IPS DF 19.7 (cell line): ENCODE measurements at regions not wholly inside any gene's neighbourhood (a gene's known extent, or its start where the extent isn't known, plus 50 kb on each side); places are given as distances from the start of the nearest gene placed in this dataset.
"Not testable (repeated sequence)": the region's sequence is repeated elsewhere in the genome, so short reads cannot be mapped to it uniquely, and the experiment has no call there.

Source experiments
- DNase-seq: peaks from one replicate; pipeline ENCODE4 v3.0.0-alpha.2; 2013; ENCODE audit warnings: low read depth, low spot score

GRCh38 chr4:28466886-28467285 is 1606.2 kb downstream of the STIM2 start:
- not testable (repeated sequence) for DNase-seq

DNA sequence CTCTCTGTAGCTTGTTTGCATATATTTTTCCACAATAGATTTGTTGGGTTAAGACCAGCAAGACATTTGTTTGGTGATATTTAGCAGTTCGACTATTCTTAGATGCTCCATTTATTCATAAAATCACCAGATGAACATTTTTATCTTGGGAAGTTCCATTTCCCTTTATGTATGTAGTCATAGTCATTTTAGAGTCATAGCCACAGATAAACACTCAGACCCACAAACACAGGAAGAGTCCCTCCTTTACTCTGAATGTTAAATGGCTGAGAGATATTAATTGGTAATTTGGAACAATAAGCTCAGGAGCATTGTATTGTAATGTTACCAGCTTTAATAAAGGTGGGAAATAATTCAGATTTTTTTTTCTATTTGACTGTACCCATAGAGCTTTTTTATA is 1608.7 kb downstream of the STIM2 start:
- DNase-seq = no peak

DNA sequence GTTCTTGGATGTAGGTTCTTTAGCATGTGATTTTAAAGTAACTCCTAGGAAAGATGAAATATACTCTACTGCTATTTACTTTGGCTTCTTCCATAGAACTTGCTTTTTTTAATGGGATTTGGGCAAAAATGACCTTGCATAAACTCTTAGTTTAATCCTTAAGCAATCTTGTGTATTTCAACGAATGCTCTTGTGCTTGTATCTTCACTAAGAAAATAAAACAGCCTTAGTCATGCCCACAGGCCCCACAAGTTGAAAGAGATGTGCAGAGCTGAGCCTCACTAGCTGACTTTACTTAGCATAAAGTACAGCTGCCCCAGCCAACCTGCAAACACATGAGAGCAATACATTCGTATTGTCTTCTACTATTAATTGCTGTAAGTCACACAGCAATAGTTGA is 1609.2 kb downstream of the STIM2 start:
- no peak for DNase-seq

- no peak for DNase-seq
Measured at GRCh38 chr4:28475381-28475780, 1614.7 kb downstream of the STIM2 start.

DNA sequence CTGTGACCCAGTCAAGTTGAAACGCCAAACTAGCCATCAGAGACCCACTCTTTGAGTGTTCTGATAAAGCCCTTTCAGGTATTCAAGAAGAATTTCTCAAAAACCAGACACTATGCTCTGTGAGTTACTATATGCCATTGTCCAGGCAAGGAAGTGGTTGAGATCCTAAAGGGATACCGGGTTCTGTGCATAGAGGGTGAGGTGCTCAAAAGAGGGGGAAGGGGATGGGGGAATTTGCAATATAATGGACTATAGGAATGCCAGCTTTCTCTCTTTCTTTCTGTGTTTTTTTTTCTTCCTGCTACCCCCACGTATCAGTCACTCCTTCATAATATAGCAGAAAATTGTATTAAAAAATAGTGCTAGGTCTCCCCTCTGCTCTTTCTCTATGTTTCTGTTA is 1619.0 kb downstream of the STIM2 start:
- no peak for DNase-seq

GRCh38 chr4:28481565-28481964 is 1620.9 kb downstream of the STIM2 start:
- no peak for DNase-seq

- no peak for DNase-seq
Measured at GRCh38 chr4:28482580-28483270, 1622.1 kb downstream of the STIM2 start.

DNA sequence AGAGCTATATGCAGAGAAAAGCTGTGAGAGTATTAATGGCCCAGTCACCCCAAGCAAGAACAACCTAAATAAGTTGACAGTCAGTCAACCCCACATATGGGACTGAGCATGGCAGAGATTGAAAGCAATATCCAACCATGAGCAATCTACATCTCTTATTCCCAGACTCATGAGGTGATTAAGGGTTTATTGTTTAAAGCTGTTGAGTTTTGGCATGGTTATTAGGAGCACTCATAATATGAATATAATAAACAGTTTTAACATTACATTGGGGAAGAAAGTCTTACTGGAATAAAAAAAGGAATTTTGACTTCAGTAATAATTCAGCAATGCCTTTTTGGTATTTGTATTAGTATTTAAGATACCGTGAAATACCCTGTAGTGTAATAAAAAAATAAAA is 1627.4 kb downstream of the STIM2 start:
- no peak for DNase-seq

GRCh38 chr4:28490669-28491068 is 1630.0 kb downstream of the STIM2 start:
- no peak for DNase-seq

GRCh38 chr4:28505064-28505463 is 1644.4 kb downstream of the STIM2 start:
- DNase-seq = no peak

- no peak for DNase-seq
Measured at GRCh38 chr4:28508636-28509035, 1648.0 kb downstream of the STIM2 start.

GRCh38 chr4:28514766-28515165 is 1654.1 kb downstream of the STIM2 start:
- DNase-seq = not testable (repeated sequence)

DNA sequence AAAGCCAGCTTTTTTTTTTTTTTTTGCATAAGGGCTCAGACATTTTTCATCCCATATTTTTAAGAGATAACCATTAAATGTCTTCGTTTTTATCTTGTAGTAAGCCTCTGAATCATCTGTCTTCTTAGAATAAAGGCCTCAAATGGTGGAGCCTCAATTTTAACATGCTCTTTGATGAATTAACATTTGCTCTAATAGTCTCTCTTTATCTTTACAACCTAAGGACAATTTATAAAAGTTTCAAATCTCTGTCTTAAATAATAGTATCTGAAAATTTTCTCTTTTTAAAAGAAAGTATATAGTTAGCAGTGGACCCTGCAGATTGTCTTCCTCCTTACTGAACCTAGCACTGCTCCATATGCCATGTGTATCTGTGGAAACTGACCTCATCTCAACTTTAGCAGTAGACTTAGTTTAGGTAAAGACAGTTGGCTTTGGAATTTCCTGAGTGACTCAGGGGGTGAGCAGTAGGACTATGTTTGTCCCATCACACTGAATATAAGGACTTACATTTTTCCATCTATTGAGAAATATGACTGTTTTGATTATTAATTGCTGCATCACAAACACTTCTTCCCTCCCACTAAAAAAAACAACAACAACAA is 1658.0 kb downstream of the STIM2 start:
- DNase-seq = no peak

GRCh38 chr4:28523681-28524190 is 1663.1 kb downstream of the STIM2 start:
- DNase-seq = no peak

DNA sequence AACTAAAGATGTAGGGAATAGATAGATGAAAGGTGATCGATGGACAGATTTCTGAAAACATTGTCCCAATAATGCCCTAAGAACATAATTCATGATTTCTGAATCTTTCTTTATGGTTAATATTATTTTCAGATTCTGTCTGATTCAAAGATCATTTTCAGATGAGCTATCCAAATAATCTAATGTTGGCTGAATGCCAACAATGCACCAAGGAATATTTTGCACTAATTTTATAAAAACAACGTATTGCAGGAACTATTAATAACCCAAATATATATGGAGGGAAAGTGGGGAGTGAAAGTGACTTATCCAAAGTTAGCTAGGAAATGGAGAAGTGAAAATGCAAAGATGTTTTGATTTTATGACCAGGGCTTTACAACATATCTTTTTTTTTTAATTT is 1675.5 kb downstream of the STIM2 start:
- DNase-seq = no peak

- DNase-seq = no peak
Measured at GRCh38 chr4:28545986-28546385, 1685.3 kb downstream of the STIM2 start.

GRCh38 chr4:28548136-28548535 is 1687.5 kb downstream of the STIM2 start:
- no peak for DNase-seq

- DNase-seq = peak; percentile 7
Measured at GRCh38 chr4:28548594-28548993, 1688.0 kb downstream of the STIM2 start.

DNA sequence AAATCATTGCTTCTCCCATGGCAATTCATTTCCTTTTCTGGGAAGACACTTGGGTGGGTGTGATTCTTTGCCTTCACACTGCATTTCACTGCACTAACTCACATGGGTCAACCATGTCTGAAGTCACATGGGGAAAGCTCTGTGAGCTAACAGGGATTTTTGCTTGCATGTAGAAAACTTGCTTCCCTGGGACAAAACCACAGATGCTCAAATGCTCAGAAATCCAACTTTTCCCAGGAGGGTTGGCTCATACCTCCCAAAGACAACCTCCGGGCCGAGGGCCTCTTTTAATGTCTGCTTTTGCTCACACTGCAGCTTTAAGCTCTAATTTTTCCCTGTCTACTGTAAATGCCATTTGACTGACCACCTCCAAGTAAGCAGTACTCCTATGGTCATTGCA is 1695.2 kb downstream of the STIM2 start:
- no peak for DNase-seq

GRCh38 chr4:28557755-28558154 is 1697.1 kb downstream of the STIM2 start:
- DNase-seq = no peak

DNA sequence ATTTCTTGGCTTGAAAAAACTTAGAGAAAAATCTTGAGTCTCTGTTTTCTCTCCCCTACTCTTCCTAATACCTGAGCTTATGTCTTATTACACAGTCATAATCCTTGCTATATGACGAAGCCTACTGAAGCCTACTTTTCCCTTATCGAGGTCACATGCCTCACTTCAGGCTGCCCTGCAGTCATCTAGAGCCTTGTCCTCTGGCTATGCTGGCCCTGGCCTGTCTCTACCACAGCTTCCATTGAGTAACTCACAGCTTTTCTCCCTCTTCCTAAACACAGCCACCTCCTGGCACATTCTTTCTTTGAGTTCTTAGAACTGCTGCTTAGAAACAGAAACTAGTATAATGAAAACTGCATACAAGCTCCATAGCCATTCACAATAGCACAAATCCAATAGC is 1698.3 kb downstream of the STIM2 start:
- DNase-seq = no peak

GRCh38 chr4:28562913-28563312 is 1702.3 kb downstream of the STIM2 start:
- DNase-seq = no peak

DNA sequence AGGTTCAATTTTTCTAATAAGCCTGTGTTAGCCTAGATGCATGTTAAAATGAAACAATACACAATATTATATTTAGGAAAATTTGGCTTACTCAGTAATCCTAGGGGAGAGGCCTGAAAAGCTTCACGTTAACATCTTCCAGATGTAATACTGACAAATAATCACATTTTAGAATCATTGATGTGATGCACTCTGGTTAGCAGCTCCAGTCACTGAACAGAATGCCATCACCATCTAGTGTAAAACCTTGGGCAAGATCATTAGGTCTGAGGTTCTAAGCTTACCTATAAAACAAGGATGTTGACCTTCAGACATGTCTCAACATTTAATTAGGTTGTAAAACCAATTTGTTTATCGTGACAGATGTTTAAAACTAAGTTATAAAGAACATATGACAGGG is 1704.8 kb downstream of the STIM2 start:
- DNase-seq = no peak
